ENCODE measurements at regions not wholly inside any gene's neighbourhood (a gene's known extent, or its start where the extent isn't known, plus 50 kb on each side); places are given as distances from the start of the nearest gene placed in this dataset.

- no peak for DNase-seq
Observed at GRCh38 chr4:67106861-67107460, 438.3 kb downstream of the CENPC start.

DNA sequence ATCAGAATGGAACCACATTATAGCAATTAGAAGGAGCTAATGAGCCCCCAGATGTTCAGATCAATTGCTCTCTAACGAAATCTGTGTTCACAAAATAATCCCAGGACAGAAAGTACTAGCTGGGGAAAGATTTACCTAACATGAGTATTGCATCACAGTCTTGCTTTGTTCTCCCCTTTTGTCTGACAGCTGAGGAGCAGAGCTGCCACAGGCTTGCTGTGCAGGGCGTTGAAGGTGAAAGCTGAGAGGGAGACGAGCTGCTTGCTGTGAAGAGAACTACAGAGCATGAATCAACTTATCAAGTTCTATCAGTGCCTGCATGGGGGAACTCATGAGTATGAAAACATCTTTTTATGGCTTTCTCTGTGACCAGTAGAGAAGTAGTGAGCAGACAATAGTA lies 441.2 kb downstream of the CENPC start:
- DNase-seq: no peak

DNA sequence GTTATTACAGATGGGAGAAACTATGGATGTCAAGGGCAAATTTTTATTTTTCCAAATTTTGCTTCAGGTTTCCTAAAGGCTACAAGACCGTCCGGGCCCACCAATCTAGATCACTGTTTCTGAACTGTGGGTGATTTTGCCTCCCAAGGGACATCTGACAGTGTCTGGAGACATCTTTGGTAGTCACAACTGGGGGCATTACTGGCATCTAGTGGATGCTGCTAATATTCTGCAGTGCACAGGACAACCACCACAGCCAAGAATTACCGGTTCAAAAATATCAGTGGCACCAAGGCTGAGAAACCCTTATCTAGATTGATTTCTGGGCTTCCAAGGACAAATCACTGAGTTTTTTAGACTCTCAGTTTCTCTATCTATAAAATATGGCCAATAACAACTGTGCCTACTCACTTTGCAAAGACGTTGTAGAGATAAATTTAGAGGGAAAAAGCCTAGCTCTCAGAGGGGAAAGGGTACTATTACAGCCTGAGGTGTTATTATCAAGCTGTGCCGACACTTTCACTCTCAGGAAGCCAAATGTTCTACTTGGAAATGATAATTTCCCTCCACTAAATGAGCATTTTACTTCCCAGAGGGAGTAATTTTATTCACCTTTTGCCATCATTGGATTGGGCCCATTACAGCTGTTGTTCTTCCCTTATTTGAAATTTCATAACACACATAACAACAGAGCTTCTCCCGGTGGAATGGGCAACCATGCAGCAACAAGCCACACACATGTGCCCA lies 442.1 kb downstream of the CENPC start:
- DNase-seq: no peak

- no peak for DNase-seq
Observed at GRCh38 chr4:67101612-67102011, 443.7 kb downstream of the CENPC start.

- DNase-seq: no peak
Observed at GRCh38 chr4:67092351-67092750, 453.0 kb downstream of the CENPC start.

- no peak for DNase-seq
Observed at GRCh38 chr4:67091673-67092072, 453.6 kb downstream of the CENPC start.

DNA sequence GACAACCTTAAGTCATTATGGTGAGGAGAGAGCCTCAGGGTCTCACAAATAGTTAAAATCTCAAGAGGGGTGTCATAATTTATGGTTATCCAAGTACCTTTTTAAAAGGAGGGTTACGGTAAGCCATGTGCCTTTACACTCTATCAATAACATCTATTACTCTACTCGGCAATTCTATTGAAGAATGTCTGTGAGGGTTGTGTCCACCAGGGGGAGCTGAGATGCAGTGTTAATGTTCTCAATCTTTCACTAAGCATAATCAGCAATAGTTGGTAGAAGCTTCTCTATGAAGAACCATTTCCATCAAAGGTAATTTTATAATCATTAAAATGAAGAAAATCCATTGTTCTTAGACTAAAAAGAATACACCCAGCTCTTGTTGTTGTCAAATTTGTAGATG lies 457.4 kb downstream of the CENPC start:
- peak; percentile 14 for DNase-seq

GRCh38 chr4:67084783-67085182 lies 460.5 kb downstream of the CENPC start:
- DNase-seq: no peak

DNA sequence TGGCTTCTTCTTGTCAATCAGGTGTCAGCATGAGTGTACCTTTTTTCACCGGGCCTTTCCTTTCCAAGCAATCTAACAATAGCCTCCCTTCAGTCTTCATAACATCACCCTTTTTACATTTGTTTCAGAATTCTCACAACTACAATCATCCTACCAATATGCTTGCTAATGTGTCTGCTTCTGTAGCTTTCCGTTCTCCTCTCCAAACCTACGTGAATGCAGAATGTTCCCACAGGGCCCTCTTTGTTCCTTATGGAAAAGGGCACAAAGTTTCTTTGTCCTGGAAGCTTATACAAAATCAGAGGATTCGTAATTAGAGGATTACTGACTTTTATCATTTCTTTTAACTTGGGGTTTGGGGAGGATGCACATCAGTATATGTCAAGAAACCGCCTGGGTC lies 461.8 kb downstream of the CENPC start:
- no peak for DNase-seq

DNA sequence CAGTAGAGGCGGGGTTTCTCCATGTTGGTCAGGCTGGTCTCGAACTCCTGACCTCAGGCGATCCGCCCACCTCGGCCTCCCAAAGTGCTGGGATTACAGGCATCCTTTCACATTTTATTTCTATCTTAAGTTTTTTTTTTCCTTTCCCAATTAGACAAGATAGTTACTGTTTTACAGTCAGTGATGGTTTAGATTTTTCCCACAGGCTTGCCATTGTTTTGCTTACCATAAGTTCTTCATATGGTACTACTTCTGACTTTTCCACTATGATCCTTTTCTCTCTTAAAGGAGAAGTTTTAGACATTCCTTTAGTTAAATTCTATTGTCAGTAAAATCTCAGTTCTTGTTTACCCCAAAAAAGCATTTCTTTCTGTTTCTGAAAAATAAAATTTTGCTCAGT lies 462.6 kb downstream of the CENPC start:
- no peak for DNase-seq

DNA sequence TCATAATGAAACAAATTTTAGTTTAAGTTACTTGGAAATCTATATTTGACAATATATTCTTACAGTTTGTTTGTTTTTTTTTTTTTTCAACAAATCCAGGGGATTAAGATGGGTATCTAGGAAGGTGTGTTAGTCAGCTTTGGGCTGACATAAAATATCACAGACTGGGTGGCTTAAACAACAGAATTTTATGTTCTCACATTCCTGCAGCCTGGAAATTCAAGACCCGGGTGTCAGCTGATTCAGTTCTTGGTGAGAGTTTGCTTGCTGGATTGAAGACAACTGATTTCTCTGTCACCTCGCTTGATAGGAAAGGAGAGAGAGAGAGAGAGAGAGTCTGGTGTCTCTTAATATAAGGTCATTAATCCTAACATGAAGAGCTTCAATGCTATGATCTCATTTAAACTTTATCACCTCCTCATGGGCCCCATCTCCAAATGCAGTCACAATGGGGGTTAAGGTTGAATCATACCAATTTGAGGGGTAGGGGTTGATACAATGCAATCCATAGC lies 465.2 kb downstream of the CENPC start:
- no peak for DNase-seq

- no peak for DNase-seq
Observed at GRCh38 chr4:67071641-67072040, 473.7 kb downstream of the CENPC start.

- DNase-seq: no peak
Observed at GRCh38 chr4:67055319-67055718, 490.0 kb downstream of the CENPC start.

GRCh38 chr4:67054896-67055295 lies 490.4 kb downstream of the CENPC start:
- no peak for DNase-seq

DNA sequence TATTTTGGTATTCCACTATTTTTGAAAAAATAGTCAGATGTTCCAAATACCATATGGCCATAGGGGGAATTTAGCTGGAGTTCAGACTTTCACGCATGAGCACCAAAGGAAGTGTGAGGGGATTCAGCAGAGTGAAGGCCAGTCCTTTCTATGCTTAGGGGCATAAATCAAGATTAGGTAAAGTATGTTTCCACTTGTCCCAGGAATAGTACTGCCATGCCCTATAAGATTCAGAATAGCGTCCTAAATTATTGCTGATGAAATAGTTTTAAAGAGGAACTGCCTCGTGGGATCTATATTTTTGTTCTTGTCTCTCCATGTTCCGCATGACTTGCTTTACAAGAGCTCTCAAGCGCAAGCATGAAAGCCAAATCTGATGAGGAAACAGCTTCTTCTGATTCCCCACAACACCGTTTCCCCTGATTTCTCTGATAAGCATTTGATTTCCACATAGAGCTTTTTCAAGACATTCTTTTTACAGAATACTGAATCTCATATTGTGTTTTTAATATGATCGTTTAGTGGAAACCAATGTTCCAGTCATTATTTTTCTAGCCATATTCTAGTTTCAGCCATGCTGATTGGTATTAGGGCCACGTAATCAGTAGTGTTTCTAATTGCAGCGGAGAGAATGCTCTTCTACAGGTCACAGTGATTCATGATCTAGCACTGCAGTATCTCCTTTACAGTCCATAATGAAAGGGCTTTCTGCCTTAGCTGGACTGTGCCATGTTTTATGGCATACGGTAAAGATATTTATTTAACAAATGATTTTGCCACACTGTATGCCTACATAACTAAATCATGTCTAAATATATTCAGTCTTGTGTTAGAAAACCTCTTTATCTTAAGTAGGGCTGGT lies 492.3 kb downstream of the CENPC start:
- DNase-seq: no peak

DNA sequence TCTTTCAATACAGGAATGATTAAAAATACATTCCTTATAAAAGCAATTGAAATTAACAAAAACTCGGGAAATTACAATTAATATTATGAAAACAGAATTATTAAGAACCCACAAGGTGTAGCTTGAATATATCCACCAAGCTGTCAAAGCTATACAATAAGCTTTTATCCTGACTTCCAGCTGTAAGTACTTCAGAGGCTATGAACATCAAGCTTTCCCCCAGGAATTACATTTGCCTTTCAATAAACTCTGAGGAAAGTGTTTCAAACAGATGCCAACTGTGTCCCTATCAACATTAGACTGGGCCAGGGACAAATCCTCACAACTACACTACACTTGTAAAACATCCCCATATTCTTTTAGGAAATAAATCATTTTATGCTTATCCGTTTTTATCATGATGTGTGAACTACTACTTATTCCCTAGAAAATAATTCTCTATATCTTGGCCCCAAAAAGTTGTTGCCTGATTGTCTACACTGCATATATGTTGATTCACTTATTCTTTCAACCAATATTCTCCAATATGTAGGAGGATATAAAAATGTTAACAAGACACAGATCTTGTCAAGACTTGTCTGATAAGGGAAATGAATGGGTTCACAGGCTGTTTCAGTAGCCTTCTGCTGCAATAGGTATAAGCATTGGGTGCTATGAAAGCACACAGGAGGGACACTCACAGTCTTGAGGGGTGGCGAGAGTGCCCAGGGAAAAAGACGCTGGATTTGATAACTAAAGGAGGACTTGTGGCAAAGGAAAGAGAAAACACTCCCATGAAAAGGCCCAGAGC lies 494.1 kb downstream of the CENPC start:
- no peak for DNase-seq

- no peak for DNase-seq
Observed at GRCh38 chr4:67049446-67049845, 495.9 kb downstream of the CENPC start.

DNA sequence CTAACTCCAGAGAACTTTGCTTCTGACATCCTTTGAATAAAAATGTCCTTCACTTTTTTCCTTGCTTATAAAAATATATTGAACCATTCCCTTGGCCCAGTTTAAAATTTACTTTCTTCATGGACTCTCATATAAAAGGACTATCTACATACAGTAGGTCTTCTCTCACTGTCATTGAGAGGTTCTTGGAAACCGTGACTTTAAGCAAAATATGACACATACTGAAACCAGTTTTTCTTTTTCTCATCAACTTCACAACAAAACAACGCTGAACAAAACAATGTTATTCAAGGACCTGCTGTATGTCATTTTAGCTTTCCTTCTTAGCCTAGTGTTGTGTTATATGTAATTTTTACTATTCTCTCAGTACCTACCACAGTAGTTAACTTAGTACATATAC lies 496.8 kb downstream of the CENPC start:
- DNase-seq: no peak

GRCh38 chr4:67040315-67040714 lies 505.0 kb downstream of the CENPC start:
- no peak for DNase-seq

GRCh38 chr4:67038228-67038566 lies 507.1 kb downstream of the CENPC start:
- no peak for DNase-seq

- no peak for DNase-seq
Observed at GRCh38 chr4:67037504-67038227, 507.6 kb downstream of the CENPC start.

DNA sequence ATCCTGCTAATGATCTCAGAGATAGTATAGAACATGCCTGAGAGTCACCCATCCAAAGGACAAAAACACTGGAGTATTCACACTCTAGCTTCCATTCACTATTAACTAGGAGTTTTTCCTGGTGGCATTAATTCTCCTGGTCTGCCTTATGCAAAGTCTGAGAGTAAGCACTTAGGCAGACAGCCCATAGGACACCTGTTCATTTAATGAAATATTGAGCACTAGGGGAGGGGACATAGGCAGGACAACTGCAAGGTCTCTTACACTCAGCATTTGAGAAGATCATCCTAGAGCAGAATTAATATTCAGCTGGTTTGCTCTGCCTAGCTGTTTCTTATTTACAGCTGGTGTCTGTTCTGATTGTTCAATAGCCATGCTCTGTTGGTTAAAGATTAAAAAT lies 508.5 kb downstream of the CENPC start:
- DNase-seq: no peak

Measured in CD4-positive, alpha-beta T cell treated with Interleukin-21 for 1 hour (primary cell).